ENCODE measurements at regions not wholly inside any gene's neighbourhood (a gene's known extent, or its start where the extent isn't known, plus 50 kb on each side); places are given as distances from the start of the nearest gene placed in this dataset.

DNA sequence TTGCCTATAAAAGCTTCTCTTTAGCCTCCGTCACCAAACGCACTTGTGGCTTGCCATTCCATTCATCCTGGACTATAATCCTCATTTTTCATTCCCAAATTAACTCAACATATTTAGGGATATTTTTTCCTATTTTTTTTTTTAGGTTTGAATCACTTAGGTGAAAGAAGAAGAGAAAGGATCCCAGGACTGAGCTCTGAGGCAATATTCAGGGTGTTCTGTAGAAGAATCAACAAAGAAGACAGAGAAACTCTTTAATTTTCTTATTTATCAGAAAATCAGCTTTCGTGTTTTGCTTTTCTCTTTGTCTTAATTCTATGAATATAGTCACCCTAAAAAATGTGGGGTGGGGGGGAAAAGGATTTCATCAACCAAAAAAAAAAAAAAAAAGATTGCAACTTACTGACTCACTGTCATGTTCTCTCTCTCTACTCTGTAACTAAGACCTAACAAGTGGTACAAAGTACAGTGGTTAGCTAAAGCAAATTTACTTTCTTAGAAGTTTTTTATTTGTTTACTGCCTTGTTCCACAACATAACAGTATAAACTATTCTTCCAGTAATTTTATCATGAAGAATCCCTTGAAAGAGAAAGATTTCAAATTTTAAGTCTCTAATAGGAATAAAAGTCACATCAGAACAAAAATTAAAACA, 272.0 kb downstream of the DHX15 start:
- DNase-seq (ENCODE audit: low read depth in 4 of 4, low spot score in 2 of 4) = no peak

DNA sequence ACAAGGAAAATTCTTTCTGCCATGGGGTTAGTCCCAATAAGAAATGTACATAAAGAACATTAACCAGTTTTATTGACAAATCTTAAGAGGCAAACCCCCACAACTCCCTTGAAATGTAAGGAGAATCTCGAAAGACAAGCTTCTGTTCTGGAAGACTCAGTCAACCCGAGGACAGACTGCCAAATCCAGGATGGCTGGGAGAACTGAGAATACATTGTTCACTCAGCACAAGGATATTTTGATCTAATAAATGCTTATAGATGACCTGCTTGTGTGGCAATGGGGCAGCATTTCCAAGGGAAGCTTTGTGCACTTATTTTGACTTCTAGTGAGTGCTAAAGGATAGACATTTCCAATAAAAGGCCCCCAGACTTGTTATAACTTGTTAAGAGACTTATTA, 280.4 kb downstream of the DHX15 start:
- no peak for DNase-seq (ENCODE audit: low read depth in 4 of 4, low spot score in 2 of 4)

DNA sequence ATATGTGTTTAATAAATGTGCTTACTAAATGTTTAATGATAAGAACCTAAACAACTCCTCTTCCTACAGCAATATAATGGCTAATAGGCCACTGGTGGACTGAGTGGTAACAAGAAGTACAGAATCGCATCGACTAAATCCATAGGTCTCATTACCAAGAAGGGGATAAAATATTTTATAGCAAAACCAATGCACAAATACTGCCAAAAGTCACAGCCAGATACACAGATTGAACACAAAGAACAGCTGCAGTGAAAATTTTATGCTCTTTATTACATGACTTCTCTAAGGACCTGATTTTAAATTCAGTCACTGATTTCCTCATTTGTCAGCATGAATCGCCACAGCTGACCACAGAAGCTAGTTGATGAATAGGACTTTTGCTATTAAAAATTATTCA, 285.4 kb downstream of the DHX15 start:
- no peak for DNase-seq (ENCODE audit: low read depth in 4 of 4, low spot score in 2 of 4)

DNA sequence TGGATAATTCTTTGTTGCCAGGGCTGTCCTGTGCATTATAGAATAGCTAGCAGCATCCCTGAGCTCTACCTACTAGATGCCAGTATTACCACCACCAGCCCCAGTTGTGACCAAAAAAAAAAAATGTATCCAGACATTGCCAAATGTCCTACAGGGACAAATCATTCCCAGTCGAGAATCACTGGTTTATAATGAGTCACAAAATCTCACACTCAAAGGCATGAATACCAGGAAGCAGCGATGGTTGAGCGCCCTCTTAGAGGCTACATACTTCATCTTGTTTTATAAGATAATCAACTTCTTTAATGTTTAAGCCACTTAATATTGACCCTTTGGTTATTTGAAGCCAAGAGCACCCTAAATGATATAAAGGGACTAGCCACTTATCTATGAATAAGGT, 297.3 kb downstream of the DHX15 start:
- no peak for DNase-seq (ENCODE audit: low read depth in 4 of 4, low spot score in 2 of 4)

DNA sequence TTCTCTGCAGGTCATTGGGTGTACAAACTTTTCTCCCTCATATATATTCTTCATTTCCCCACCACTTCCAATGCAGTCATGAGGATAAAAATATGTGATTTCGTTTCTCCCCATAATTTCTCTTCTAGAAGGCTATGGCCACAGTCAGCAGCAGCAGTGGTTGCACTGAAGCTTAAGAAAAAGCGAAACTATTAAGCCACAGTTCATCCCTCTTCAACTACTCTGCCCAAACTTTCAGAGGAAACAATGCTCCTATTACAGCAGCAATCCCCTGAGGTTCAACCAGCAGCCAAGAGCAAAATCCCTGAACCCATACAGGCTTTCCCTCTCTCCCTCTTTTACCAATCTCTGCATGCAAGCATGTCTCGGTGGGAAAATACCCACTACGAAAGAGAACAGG, 298.6 kb downstream of the DHX15 start:
- no peak for DNase-seq (ENCODE audit: low read depth in 4 of 4, low spot score in 2 of 4)

DNA sequence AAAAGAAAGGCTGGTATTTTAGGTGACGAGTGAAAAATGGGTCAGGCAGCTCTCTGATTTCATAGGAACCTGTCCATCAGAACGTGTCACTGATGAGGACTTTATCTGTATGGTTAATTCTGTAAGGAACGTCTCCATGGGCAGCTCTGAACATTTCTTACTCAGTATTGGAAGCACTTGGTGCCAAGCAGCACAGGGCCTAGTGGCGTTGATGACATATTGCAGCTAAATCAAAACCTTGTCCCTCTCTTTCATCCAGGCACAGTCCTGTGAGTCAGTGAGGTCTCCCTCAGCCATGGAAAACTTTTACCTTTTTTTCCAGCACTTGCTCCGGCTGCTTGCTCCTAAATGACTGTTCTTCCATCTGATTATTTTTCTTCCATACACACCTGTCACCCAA, 301.9 kb downstream of the DHX15 start:
- DNase-seq (ENCODE audit: low read depth in 4 of 4, low spot score in 2 of 4) = no peak

DNA sequence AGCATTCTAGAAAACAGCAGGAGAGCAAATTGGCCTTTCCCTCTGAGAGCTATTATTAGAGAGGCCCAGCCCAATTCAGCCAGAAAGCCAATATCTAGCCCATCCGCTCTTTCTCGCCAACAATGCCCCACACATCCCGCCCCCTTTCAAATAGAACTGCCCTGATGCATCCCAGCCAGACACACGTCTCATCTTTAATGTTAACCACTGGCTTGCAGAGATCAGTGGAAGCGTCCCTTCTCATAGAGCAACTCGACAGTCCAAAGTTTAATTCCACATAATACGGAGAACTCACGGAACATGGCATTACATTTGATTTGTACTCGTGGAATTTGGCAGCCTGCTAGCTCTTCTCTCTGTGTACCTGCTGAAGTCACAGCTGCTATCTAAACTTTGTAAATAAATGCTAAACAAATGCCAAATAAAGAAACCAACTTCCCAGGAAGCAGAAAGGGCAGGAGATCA, 304.4 kb downstream of the DHX15 start:
- DNase-seq (ENCODE audit: low read depth in 4 of 4, low spot score in 2 of 4) = no peak

DNA sequence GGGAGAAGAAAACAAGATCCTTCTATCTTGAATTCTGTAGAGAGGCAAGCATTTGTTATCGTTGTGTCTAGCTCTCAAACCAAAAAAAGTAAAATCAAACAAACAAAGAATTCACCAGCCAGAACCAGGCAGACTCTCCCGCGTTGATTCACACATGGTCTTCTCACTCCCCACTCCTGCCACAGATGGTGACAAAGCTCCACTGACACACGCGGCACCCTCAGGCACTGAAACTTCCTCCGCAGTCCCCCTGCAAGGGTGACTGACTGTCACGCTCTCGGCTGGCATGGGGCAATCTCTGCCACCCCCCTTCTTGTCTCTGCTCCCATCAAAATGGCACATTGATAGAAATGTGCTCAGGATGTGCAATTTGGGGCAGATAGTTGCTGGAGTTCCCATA, 304.9 kb downstream of the DHX15 start:
- DNase-seq (ENCODE audit: low read depth in 4 of 4, low spot score in 2 of 4) = no peak

DNA sequence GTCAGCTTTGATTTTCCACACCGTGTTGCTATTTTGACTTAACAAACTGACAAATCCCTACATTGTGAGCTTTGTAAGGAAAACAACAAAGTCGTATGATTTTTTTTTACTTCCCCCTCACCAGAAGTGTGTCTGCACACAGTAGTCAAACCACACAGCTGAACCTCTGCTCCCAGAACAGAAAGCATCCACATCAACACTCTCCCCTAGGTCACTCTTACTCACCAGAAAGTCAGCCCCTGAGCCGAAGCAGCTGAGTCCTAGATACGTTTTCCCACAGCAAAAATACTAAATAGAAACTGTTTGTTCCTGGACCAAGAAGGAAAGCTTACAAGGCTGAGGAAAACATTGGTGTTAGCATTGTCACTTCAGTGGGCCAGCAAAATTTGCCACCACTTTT, 305.7 kb downstream of the DHX15 start:
- DNase-seq (ENCODE audit: low read depth in 4 of 4, low spot score in 2 of 4) = no peak

DNA sequence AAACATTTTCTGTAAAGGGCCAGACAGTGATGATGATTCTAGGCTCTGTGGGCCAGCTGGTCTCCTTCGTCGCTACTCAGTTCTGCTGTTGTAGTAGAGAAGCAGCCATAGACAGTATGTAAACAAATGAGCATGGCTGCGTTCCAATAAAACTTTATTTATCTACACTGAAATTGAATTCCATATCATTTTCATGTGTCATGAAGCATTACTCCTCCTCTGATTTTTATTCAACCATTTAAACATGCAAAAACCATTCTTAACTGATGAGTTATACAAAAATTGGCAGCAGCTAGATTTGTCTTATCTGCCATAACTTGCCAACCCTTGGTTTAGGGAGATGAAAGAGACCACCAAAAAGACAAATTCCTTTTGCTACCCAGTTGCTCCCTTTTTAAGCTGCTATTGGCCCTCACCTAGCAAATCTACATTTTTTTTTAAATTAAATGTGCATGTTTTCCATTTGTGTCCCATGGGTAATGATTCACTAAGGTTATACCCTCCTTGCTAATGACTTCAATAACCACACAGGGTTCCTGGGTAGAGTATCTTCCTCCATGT, 309.9 kb downstream of the DHX15 start:
- DNase-seq (ENCODE audit: low read depth in 4 of 4, low spot score in 2 of 4) = no peak

DNA sequence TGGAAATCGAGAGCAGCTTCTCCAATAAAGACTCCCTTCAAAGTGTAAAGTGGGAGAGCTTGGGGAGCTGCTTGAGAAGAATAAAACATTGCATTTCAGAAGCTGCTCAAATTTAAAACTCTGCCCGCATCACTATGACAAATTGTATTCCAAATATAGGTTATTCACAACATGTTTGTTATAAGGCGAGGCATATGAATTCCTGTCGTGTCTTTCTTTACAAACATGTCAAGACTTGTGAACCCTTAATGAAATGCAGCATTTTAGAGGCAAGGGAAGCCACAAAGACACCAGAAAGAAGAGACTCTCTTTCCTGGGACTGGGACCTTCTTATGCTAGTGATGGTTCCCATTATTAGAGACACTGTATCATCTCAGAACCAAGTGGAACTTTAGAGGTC, 311.2 kb downstream of the DHX15 start:
- DNase-seq (ENCODE audit: low read depth in 4 of 4, low spot score in 2 of 4) = no peak

DNA sequence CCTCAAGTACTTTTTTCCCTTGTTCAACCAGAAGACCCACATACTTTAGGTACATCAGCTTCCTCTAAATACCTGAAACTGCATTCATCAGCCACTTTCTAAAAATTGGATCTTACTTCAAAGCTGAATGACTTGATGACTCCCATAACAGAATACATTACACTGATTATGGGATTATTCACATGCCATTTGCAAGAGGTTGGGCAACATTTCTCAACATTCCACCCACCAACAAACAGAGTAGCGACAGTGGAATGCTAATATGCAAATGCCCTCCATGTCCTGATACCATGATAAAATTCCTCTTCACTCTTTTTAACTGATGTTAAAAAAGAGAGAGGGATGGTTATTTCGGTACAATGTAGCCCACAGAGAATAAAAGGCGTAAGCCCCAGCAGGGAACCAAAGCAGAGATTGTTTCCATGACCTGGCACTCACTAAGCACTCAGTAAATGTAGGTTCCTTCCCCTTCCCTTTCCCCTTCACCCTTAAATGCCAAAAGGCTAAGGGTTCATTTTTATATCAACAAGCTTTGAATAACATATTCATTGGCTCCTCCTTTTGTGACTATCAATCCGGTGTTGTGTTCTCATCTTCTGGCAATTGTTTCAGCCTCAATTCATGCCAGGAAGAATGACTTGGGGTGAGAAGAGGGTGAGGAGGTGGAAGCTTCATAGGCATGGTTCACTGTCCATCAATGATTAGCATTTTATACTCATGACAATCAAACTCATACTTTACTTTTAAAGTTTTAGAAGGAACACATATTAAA, 317.2 kb downstream of the DHX15 start:
- no peak for DNase-seq (ENCODE audit: low read depth in 4 of 4, low spot score in 2 of 4)

DNA sequence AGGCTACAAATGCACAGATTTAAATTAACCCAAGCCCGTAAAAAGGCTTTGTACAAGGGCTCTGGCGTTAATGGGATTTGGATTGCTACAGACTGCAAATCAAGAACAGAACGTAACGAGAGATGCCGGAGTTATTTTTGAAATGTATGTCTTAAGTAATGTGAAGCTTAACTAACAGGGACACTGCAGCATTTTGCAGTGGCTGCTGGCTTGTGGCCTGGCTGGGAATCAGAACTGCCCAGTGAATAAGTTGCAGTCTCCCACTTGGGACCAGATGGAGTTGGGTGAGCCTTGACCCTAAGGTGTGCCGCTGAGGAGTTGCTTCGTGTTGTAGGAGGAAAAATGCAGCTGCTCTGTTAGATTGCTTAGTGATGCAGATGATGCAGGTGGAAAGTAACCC, 318.4 kb downstream of the DHX15 start:
- no peak for DNase-seq (ENCODE audit: low read depth in 4 of 4, low spot score in 2 of 4)

DNA sequence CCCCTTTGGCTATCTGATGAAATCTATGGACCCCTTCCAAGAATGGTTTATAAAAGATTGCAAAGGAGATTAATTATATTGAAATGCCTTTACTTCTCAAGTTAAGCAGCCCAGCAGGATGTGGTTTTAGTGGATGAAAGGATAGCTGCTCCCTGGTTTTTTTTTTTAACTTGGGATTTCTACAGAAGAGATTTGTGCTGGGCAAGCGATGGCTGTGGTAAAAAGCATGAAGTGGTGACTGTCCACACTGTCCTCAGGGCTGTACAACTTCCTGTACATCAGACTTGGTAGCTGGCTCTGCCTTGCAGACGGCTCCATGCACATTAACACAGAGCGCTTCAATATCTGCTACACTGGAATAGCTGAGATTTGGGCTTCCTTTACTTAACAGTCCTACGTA, 321.7 kb downstream of the DHX15 start:
- no peak for DNase-seq (ENCODE audit: low read depth in 4 of 4, low spot score in 2 of 4)

DNA sequence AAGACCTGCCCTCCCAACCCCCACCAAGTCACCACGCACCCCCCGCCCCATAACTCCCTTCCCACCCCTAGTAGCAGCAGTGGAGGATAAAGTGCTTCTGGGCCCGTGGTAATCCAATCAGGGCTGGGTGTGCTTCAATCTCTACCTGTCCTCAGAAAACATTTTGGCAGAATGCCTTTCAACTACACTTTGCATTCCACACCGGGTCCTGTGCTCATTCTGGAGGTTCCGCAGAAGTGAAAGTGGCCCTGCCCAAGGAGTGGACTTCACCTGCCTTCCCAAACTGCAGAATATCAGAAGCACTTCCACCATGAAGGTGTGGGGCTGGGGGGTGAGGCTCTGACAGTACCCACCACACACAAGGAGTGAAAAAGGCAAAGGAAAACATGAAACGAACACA, 322.3 kb downstream of the DHX15 start:
- DNase-seq (ENCODE audit: low read depth in 4 of 4, low spot score in 2 of 4) = no peak

DNA sequence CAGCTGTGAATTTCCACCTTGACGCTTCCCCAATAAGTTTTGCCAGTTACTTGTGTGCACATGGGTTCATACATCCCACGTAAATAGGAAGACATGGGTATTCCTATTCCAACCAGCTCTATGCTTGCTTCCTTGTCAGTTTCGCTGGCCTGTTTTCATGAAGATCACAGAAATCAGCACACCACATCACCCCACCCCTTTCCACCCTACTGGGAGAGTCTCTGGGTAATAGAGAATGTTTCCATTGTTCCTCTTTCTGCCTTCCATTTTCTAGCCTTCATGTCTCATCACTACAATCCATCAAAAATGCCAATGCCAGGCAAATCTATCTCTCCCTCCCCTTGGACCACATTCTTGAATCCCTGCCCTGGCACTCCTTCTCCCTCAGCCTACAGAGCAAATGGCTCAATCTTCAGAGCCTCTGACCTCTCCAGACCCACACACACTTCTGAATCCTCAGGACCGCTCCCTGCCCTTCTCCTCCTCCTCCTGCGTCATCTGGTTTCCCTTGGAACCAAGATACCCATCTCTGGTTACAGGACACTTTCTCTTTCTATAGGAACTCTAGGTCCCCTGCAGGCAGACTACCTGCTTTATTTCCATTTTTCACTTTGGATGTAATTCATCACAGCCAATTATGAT, 323.3 kb downstream of the DHX15 start:
- DNase-seq (ENCODE audit: low read depth in 4 of 4, low spot score in 2 of 4) = no peak

DNA sequence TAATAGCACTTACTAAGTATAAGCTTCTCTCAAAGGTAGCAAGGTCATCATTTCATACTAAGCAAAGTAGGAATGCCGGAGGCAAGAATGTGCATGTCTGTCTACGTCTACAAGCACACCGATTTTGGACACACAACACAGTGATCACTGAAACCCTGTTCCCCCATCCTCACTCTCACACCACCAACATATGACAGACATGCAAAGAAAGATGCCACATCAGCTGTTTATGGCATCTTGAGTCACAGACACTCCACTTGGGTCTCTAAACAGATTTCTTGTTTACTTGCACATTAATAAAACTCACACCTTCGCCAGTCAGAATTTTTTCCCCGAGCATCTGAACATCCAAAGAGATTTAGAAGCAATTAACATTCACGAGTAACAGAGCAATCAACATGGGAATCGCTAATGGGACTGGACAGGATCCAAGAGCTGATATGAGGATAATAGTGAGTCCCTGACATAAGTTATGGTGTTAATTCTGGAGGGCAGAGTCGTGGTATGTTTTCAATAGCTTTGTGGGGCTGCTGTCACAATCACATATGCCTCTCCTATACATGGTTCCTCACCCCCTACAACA, 324.1 kb downstream of the DHX15 start:
- no peak for DNase-seq (ENCODE audit: low read depth in 4 of 4, low spot score in 2 of 4)

DNA sequence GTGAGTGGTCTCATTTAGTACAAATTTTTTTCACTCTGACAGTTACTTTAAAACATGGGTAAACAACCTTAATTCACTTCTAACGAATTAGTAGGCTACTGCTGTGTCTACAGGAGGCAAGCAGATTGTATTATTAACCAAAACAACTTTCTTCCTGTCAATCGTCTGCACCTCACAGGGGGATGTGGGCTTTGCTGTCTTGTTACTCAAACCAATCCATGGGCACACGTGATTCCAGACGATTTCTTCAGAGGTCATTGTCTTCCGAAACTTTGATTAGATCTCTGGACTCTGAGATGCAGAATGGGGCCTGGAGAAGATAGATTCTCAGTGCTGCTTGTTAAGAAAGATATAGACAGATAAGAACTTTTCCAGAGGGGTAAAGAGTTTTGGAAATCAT, 327.8 kb downstream of the DHX15 start:
- DNase-seq (ENCODE audit: low read depth in 4 of 4, low spot score in 2 of 4) = no peak

DNA sequence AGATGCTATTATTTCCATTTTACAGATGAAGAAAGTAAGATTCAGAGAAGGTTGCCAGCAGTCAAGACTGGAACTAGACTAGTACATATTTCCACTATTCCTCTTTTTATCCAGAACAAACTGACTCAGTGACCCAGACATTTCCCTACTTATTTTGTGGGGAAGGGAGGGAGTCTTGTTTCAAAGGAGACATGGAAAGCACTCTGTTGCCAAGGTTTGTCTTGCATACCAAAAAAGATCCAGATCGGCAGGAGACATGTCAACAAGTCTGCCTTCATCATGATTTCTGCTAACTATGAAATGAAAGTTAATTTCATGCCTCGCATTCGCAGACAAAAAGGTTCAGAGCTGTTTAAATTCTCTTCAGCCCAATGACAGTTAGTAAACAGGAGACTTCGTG, 328.3 kb downstream of the DHX15 start:
- DNase-seq (ENCODE audit: low read depth in 4 of 4, low spot score in 2 of 4) = no peak

DNA sequence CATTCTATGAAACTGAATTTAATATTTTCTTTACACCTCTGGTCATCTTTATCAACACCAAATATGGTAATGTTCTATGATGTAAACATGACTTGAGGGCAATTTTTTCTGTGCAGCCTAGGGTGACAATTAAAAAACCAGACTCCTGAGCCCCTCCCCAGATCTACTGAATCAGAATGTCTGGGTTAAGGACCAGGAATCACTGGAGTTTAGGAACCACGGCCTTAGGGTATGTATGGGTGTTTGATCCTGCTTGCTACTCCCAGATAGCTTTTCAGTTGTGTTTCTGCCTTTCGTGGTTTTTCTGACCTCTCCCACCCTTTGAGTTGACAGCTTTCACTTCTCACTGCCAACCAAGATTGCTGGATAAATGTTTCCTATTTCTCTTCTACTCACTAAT, 332.2 kb downstream of the DHX15 start:
- no peak for DNase-seq (ENCODE audit: low read depth in 4 of 4, low spot score in 2 of 4)

DNA sequence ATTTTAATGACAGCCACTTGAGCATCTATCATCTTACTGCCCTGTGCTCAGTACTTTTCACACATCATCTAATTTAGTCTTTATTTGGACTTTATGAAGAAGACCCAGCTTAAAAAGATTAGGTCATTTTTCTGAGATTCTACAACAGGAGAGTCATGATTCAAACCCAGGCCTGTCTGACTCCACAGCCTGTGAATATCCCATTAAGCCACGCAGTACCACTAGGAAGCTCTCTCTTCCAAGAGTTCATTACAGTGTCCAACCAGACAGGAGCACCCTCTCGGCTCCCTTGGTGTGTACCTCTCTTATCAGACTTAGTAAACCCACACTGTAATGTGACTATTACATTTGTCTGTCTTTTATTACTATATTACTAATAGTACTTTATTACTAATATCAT, 332.8 kb downstream of the DHX15 start:
- no peak for DNase-seq (ENCODE audit: low read depth in 4 of 4, low spot score in 2 of 4)

Data from left renal cortex interstitium (tissue), 4 donors.